LNCaP clone FGC (cell line): ENCODE measurements at regions not wholly inside any gene's neighbourhood (a gene's known extent, or its start where the extent isn't known, plus 50 kb on each side); places are given as distances from the start of the nearest gene placed in this dataset.

ENCODE experiments used
- DNase-seq: peaks from one replicate; pipeline ENCODE4 v3.0.0-alpha.2; 2011; ENCODE audit warnings: low read depth
- H3K4me3 ChIP-seq: 2 replicates; pipeline ENCODE4 v1.5.1; 2011; ENCODE audit warnings: mild to moderate bottlenecking, low read depth, low read length, control low read depth
- TF ChIP-seq, protein P1 (sequence below): IDR thresholded peaks from 2 replicates; pipeline ENCODE4 v1.5.1; 2012; ENCODE audit warnings: mild to moderate bottlenecking; ENCODE audit not compliant: control insufficient read depth, insufficient read depth; ENCODE audit errors: extremely low read depth

DNA sequence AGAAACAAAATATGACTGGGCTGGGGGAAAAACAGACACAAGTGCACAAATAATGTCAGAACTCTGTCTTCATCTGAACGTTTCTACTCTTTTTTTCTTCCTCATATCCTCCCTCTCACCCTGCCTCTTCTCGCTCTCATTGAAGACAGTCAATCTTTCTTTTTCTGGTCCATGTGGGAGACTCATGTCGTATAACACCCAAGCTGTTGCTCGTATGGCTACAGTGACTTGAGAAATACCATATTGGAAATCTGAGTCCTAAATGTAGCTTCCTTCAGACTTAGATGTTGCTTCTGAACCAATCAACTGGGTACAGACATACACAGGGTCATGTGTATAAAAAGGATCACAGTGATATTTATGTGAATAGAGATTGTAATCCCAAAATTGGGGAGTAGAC, 579.8 kb upstream of the CELF2 start:
- no peak for DNase-seq
- TF ChIP-seq, protein P1, sequence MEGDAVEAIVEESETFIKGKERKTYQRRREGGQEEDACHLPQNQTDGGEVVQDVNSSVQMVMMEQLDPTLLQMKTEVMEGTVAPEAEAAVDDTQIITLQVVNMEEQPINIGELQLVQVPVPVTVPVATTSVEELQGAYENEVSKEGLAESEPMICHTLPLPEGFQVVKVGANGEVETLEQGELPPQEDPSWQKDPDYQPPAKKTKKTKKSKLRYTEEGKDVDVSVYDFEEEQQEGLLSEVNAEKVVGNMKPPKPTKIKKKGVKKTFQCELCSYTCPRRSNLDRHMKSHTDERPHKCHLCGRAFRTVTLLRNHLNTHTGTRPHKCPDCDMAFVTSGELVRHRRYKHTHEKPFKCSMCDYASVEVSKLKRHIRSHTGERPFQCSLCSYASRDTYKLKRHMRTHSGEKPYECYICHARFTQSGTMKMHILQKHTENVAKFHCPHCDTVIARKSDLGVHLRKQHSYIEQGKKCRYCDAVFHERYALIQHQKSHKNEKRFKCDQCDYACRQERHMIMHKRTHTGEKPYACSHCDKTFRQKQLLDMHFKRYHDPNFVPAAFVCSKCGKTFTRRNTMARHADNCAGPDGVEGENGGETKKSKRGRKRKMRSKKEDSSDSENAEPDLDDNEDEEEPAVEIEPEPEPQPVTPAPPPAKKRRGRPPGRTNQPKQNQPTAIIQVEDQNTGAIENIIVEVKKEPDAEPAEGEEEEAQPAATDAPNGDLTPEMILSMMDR, result no peak
- H3K4me3 ChIP-seq, result no peak overlapping the region

DNA sequence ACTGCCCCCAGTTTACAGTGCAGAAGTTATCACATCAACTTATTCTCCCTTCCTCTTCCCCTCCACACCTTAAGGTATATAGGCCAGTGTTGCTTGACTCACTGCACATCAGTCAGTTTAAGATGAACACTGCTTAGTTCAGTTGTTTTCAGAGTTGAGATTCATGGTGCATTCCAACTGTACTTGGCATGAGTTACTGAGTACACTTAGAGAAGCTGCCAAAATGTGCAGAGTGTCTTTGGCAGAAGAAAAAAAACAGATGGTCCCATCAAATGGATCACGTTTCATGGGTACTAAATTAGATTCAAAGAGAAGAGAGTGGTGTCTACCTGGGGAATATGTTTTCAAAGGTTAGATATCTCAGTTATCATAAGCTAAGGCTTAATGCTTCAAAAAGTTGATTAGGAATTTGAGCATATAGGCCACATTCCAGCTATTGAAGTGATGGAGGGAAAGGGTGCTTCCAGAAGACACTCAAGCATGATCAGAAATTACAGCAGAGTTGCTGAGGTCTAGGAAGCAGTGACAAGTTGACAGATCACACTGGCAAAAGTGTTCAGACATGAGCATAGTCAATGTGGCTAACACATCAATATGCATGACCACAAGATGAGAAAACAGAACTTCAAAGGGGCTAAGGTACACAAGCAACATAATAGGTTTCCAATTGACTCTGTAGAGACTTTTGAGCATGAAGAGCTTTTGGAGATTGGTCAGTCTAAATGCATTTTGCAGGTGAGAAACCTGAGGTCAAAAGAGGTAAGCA, 579.2 kb upstream of the CELF2 start:
- DNase-seq, result no peak
- no peak overlapping the region for H3K4me3 ChIP-seq
- TF ChIP-seq, protein P1, result no peak

DNA sequence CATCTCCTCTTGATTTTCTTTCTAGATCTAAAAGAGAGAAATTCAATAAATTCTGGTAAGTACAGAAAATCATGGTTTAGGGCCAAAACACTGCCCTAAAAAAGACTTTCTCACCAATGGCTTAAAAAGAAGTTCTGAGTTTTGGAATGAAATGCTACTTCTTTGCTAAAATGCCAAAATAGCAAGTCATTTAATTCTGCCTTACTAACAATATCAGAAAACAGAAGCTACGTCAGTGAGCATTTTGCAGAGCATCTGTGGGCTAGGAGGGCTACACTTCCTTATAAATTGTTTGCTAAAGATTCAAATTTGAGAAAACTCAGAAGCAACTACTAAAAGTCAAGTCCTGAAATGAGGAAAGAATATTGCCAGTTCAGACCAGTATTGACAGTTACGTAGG, 560.8 kb upstream of the CELF2 start:
- no peak overlapping the region for H3K4me3 ChIP-seq
- DNase-seq, result no peak
- TF ChIP-seq, protein P1, result no peak

DNA sequence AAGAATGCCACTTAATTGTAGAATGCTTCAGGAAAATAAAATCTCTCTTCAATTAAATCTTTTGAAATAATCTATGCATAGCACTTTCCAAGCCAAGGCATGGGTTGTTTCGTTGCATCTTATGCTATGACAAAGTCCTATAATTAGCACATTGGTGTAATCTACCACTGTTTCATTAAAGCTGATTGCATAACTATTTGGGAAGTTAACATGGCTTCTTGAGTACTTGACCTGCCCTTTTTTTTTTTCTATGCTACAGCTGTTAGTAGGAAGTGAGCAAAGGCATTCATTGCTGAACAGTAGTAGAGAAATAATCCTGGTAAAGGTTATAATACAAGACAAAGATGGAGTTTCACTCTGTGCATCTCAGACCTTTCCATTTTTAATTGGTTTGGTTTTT, 557.2 kb upstream of the CELF2 start:
- TF ChIP-seq, protein P1, result no peak
- no peak overlapping the region for H3K4me3 ChIP-seq
- DNase-seq, result no peak

DNA sequence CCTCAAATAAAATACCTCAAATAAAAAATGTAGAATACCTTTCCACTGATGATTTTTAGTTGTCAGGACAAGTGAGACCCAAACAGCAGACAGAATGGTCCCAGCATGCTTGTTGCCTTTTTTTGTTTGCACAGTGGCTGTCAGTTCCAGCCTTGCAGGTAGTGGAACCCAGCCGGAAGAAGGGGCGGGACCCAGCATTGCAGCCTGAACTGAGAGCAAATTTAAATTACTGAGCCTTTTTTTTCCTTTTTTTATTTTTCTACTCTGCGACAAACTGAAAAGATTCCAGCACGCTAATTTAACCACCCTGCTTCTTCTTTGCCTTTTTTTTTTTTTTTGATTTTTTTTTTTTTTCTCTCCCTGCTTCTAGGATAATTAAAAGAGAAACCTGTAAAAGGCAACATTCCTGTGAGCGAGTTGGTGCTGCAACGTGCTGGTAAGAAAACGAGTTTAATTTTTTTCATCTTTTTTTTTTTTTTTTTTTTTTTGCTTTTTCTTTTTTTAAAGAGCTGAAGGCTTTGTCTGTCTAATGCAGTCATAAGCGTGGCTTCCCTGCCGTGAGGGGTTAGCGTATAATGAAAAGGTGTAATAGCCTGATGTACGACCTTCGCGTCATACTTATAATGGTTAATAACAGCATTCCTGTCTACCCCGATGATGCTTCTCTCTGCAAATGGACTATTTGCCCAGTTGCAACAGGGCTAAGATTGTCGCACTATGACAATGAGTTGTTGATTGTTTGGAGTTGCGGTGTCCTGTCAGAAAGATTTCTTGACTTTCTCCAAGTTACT, 555.3 kb upstream of the CELF2 start:
- no peak overlapping the region for H3K4me3 ChIP-seq
- TF ChIP-seq, protein P1, result no peak
- no peak for DNase-seq

DNA sequence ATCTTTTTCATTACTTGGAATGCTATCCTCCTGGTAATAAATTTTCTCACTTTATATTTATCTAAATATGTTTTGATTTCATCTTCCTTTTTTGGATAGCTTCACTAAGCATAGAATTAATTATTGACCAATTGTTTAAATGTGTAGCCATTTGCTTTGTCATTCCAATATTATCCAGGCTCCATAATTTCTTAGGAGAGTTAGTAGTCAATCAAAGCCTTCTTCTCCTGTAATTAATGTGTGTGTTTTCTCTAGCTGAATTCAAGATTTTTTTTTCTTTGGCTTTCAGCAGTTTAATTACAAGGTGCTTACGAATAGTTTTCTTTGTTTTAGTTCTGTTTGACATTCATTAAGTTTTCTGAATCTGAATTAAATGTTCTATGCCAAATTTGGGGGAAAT, 545.9 kb upstream of the CELF2 start:
- TF ChIP-seq, protein P1, result no peak
- DNase-seq, result no peak
- H3K4me3 ChIP-seq, result no peak overlapping the region
